ENCODE measurements at regions not wholly inside any gene's neighbourhood (a gene's known extent, or its start where the extent isn't known, plus 50 kb on each side); places are given as distances from the start of the nearest gene placed in this dataset.

DNA sequence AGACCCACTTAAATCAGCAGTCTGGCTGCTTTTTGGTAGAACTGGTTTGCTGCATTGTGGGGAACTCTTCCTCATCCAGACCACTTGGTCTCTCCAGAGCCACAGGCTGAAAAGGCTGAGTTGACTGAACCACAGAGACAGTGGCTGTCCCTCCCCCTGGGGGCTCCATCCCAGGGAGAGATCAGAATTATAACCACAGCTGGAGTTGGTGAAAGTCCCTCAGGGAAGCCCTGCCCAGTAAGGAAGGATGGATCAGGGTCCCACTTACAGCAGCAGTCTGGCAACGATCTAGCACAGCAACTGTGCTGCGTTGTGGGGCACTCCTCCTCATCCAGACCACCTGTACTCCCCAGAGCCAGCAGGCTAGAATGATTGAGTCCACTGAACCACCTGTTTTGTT lies 212.7 kb downstream of the SOX3 start:
- no peaks in the 10 kb centered on the region for H3K27me3 ChIP-seq
- no peak for TF ChIP-seq POLR2A (IDR thresholded peaks at IDR 0.05)
- TF ChIP-seq, protein P1, sequence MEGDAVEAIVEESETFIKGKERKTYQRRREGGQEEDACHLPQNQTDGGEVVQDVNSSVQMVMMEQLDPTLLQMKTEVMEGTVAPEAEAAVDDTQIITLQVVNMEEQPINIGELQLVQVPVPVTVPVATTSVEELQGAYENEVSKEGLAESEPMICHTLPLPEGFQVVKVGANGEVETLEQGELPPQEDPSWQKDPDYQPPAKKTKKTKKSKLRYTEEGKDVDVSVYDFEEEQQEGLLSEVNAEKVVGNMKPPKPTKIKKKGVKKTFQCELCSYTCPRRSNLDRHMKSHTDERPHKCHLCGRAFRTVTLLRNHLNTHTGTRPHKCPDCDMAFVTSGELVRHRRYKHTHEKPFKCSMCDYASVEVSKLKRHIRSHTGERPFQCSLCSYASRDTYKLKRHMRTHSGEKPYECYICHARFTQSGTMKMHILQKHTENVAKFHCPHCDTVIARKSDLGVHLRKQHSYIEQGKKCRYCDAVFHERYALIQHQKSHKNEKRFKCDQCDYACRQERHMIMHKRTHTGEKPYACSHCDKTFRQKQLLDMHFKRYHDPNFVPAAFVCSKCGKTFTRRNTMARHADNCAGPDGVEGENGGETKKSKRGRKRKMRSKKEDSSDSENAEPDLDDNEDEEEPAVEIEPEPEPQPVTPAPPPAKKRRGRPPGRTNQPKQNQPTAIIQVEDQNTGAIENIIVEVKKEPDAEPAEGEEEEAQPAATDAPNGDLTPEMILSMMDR (IDR thresholded peaks at IDR 0.05) = no peak
- no peaks in the 10 kb centered on the region for H3K36me3 ChIP-seq
- ATAC-seq (no peak), DNase-seq (no peak)
- no peaks in the 10 kb centered on the region for H3K4me1 ChIP-seq
- H3K27ac ChIP-seq = no peak overlapping the region
- intact Hi-C loops (cut with DNase I) = no loop called here
- no peak overlapping the region for H3K4me3 ChIP-seq
- WGBS, 4 donors = 30 to 76% (median 60%) methylated on average over 2 of the region's 2 CpGs
- no peaks in the 10 kb centered on the region for H3K9me3 ChIP-seq

DNA sequence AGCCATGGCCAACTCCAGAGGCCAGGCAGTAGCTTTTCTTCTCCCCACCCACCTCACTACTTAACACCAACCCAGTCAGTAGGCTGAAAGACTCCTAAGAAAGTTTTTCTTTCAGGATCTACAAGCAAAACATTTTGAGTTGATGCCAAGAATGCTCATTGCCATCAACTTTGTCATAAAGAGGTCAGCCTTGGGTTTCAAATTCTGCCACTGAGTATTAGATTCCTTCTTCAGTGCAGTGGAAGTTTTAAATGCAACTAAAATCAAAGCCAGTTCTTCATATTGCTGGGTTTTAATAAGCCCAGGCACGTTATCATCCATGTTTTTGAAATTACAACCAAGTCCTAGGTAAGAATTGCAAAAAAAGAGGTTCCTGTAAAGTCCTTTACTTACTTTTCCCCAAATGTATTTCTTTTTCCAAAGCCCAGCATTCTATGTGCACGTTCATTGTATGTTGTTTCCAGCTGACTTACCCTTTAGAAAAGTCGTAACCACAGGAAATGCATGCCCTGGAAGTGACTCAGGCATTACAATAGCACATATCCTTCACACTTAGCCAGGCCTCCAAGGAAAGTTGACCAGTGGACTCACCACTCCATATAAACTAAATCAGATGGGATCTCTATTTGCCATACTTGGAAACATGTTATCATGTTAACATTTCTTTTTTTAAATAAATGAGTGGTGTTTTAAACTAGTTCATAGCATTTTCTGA lies 229.9 kb downstream of the SOX3 start:
- ATAC-seq (no peak), DNase-seq (no peak)
- Histone ChIP-seq H3K4me1 (no peaks in the 10 kb centered on the region), H3K27ac (no peak overlapping the region), H3K27me3 (no peaks in the 10 kb centered on the region), H3K9me3 (peaks cover 0 to 3% (median 0%) of the 10 kb centered on the region in 12 donors), H3K36me3 (no peaks in the 10 kb centered on the region), H3K4me3 (no peak overlapping the region)
- intact Hi-C loops (cut with DNase I) = no loop called here
- 18 to 30% (median 29%) methylated on average over 3 of the region's 3 CpGs for WGBS, 4 donors
- no peak for TF ChIP-seq POLR2A (IDR thresholded peaks at IDR 0.05)
- TF ChIP-seq, protein P1 (IDR thresholded peaks at IDR 0.05) = no peak

DNA sequence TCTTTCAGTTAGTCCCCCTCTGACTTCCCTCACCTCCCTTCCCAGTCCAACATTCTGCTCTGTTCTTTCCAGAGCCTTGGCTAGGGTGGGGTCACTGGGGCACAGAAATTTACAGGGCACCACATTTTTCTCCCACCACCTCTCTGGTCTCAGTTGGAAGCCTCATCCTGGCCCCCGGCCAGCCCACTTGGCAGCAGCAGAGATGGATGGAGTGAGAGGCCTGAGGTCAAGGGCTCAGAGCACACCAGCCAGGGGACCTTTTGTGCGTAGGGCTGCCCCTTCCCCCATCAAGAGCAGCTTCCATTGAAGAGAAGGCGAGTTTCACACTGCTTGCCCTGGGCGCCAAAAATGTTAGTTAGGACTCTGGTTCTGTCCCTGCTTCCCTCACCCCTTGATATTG lies 230.9 kb downstream of the SOX3 start:
- Histone ChIP-seq H3K27ac (no peak overlapping the region), H3K4me1 (no peaks in the 10 kb centered on the region), H3K9me3 (peaks cover 0 to 3% (median 0%) of the 10 kb centered on the region in 12 donors), H3K36me3 (no peaks in the 10 kb centered on the region), H3K4me3 (no peak overlapping the region), H3K27me3 (no peaks in the 10 kb centered on the region)
- 64 to 76% (median 69%) methylated on average over 4 of the region's 4 CpGs for WGBS, 4 donors
- ATAC-seq (no peak), DNase-seq (no peak)
- intact Hi-C loops (cut with DNase I) = no loop called here
- no peak for TF ChIP-seq POLR2A (IDR thresholded peaks at IDR 0.05)
- TF ChIP-seq, protein P1 (IDR thresholded peaks at IDR 0.05) = no peak

DNA sequence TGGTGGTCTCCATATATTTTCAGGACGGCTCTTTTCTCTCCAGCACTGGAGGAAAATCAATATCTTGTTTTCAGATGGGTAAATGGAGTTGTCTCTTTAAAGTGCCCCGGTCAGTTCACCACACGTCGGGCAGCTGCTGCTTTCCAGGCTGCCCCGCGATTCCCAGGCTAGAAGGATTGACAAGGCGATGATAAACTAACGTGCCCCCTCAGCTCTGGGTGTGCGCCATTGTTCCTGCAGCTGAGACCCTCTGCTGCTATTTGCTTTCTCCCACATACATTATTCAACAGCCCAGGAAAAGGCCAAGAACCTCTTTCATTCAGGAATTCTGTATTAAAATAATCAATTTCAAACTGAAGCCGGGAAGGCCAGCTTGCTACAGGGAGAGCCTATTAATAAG lies 254.5 kb downstream of the SOX3 start:
- no peak for ATAC-seq
- H3K4me1 ChIP-seq = no peaks in the 10 kb centered on the region
- intact Hi-C loops (cut with DNase I) = no loop called here
- WGBS, 4 donors = 37 to 56% (median 39%) methylated on average over 10 of the region's 10 CpGs
- peaks cover 0 to 8% (median 0%) of the 10 kb centered on the region in 9 donors for H3K27me3 ChIP-seq
- TF ChIP-seq POLR2A (IDR thresholded peaks at IDR 0.05) = no peak
- TF ChIP-seq, protein P1 (IDR thresholded peaks at IDR 0.05) = no peak
- DNase-seq = no peak
- H3K4me3 ChIP-seq = no peak overlapping the region
- H3K36me3 ChIP-seq = no peaks in the 10 kb centered on the region
- H3K9me3 ChIP-seq = no peaks in the 10 kb centered on the region
- H3K27ac ChIP-seq = no peak overlapping the region
